Kidney (tissue), 13 donors: ENCODE measurements at regions not wholly inside any gene's neighbourhood (a gene's known extent, or its start where the extent isn't known, plus 50 kb on each side); places are given as distances from the start of the nearest gene placed in this dataset.
A peak's percentile ranks its signal among the peaks of the same experiment; 100 is the strongest.

Source experiments
- DNase-seq, 5 donors: peaks; one replicate each; pipeline ENCODE4 v3.0.0-alpha.2; 2013 to 2020
- FAIRE-seq: peaks from 2 replicates; lab custom pipeline; 2012; peaks lifted over from hg19 to GRCh38; lab: Jason Lieb, UNC
- H3K27ac ChIP-seq, 2 donors: one replicate each; pipeline ENCODE4 v1.7.0; 2013; ENCODE audit warnings: low read depth in 2 of 2, low read length in 2 of 2, inconsistent platforms in 1 of 2
- H3K27me3 ChIP-seq: one replicate; pipeline ENCODE4 v1.7.1; 2013; ENCODE audit warnings: low read length, inconsistent platforms; ENCODE audit not compliant: control insufficient read depth, insufficient read depth
- H3K36me3 ChIP-seq, 3 donors: one replicate each; pipeline versions ENCODE4 v1.7.0 to v1.7.1; 2013; ENCODE audit warnings: low read length in 3 of 3, control low read depth in 1 of 3, inconsistent platforms in 1 of 3; ENCODE audit not compliant: insufficient read depth in 3 of 3, control insufficient read depth in 2 of 3
- H3K4me1 ChIP-seq, 3 donors: one replicate each; pipeline versions ENCODE4 v1.7.0 to v1.7.1; 2013; ENCODE audit warnings: low read length in 3 of 3, inconsistent platforms in 1 of 3, low read depth in 1 of 3; ENCODE audit not compliant: control insufficient read depth in 2 of 3, insufficient read depth in 2 of 3
- H3K4me3 ChIP-seq, 3 donors: one replicate each; pipeline versions ENCODE4 v1.7.0 to v1.8.1; 2013; ENCODE audit warnings: low read length in 3 of 3, control low read depth in 1 of 3, inconsistent platforms in 1 of 3
- H3K9ac ChIP-seq, 3 donors: one replicate each; pipeline versions ENCODE4 v1.7.0 to v1.7.1; 2013; ENCODE audit warnings: low read length in 3 of 3, control low read depth in 1 of 3, inconsistent platforms in 1 of 3
- H3K9me3 ChIP-seq, 3 donors: one replicate each; pipeline versions ENCODE4 v1.7.0 to v1.7.1; 2013; ENCODE audit warnings: low read length in 3 of 3, control low read depth in 1 of 3, inconsistent platforms in 1 of 3; ENCODE audit not compliant: control insufficient read depth in 2 of 3, insufficient read depth in 1 of 3
- CTCF ChIP-seq: IDR thresholded peaks from 3 replicates; pipeline ENCODE4 v1.5.1; 2012; ENCODE audit warnings: mild to moderate bottlenecking, moderate library complexity, borderline replicate concordance; ENCODE audit not compliant: insufficient read depth; ENCODE audit errors: extremely low read depth
- intact Hi-C: fragments of 100-400 bp; cut with DNase I; formaldehyde crosslinking; loops from one replicate; pipeline ENCODE4 v1.11.1; 2022
- donor health status: control.
- donor health status: control.
- donor health status: control.
- donor health status: control.
- donor health status: control.
- donor health status: DM: yes; HTN: yes; CAD: no.
- donor health status: Normal renal cell carcinoma (clear cell type).

GRCh38 chr1:43074244-43074643, 97.8 kb downstream of the EBNA1BP2 start:
- Histone ChIP-seq H3K27ac (no peak overlapping the region), H3K9me3 (no peaks in the 10 kb centered on the region), H3K4me3 (no peak overlapping the region), H3K4me1 (peaks cover 0 to 2% (median 0%) of the 10 kb centered on the region in 3 donors), H3K27me3 (no peaks in the 10 kb centered on the region), H3K36me3 (no peaks in the 10 kb centered on the region), H3K9ac (no peak overlapping the region)
- no peak for TF ChIP-seq CTCF
- FAIRE-seq (no peak), DNase-seq (no peak)
- intact Hi-C loops, result loop anchor here (5.0 kb wide), 1 partner anchor 162 kb away; no protein-coding TSS in a partner anchor

- TF ChIP-seq CTCF, result peak; percentile 87
- no peak for FAIRE-seq
Measured at GRCh38 chr1:43073490-43074230, 98.4 kb downstream of the EBNA1BP2 start.

GRCh38 chr1:43072314-43072713, 99.8 kb downstream of the EBNA1BP2 start:
- H3K4me3 ChIP-seq, result no peak overlapping the region
- H3K27ac ChIP-seq, result no peak overlapping the region
- H3K27me3 ChIP-seq, result no peaks in the 10 kb centered on the region
- H3K4me1 ChIP-seq, result peaks cover 0 to 8% (median 5%) of the 10 kb centered on the region in 3 donors
- FAIRE-seq (no peak), DNase-seq (no peak)
- no peak for TF ChIP-seq CTCF
- no peaks in the 10 kb centered on the region for H3K9me3 ChIP-seq
- no peak overlapping the region for H3K9ac ChIP-seq
- intact Hi-C loops, result loop anchor here (5.0 kb wide), 1 partner anchor 160 kb away; no protein-coding TSS in a partner anchor
- no peaks in the 10 kb centered on the region for H3K36me3 ChIP-seq

More at GRCh38 chr1:43073490-43074230, 98.4 kb downstream of the EBNA1BP2 start:
- H3K36me3 ChIP-seq, result no peaks in the 10 kb centered on the region
- H3K27ac ChIP-seq, result no peak overlapping the region
- DNase-seq, result peak; percentile 70 to 92 (median 83)
- intact Hi-C loops, result loop anchor here (5.0 kb wide), 1 partner anchor 161 kb away; no protein-coding TSS in a partner anchor
- no peaks in the 10 kb centered on the region for H3K27me3 ChIP-seq
- no peak overlapping the region for H3K4me3 ChIP-seq
- no peak overlapping the region for H3K9ac ChIP-seq
- peaks cover 0 to 3% (median 2%) of the 10 kb centered on the region in 3 donors for H3K4me1 ChIP-seq
- H3K9me3 ChIP-seq, result no peaks in the 10 kb centered on the region
